BJ (cell line): ENCODE measurements at regions not wholly inside any gene's neighbourhood (a gene's known extent, or its start where the extent isn't known, plus 50 kb on each side); places are given as distances from the start of the nearest gene placed in this dataset.

Experiments
- CTCF ChIA-PET: fragments of 350-600 bp; formaldehyde crosslinking; extraction: SDS; loops from one replicate; lab custom pipeline; 2021; ENCODE audit warnings: antibody characterized with exemption, inconsistent platforms; lab: Yijun Ruan, JAX
- POLR2A ChIA-PET: fragments of 300-600 bp; sonication (Branson Sonifier 250); formaldehyde crosslinking; extraction: SDS; loops from one replicate; lab custom pipeline; 2021; ENCODE audit warnings: antibody characterized with exemption; lab: Charles Lee
- DNase-seq: peaks from one replicate; pipeline ENCODE4 v3.0.0-alpha.2; 2011; ENCODE audit warnings: low read depth
- H3K27me3 ChIP-seq: 2 replicates; pipeline ENCODE4 v1.6.0; 2011; ENCODE audit warnings: low read length; ENCODE audit not compliant: control insufficient read depth, insufficient read depth
- H3K36me3 ChIP-seq: 2 replicates; pipeline ENCODE4 v1.5.1; 2011; ENCODE audit warnings: low read length; ENCODE audit not compliant: control insufficient read depth, insufficient read depth
- H3K4me3 ChIP-seq: 2 replicates; pipeline ENCODE4 v1.5.1; 2011; ENCODE audit warnings: low read depth, mild to moderate bottlenecking, control low read depth, low read length
- CTCF ChIP-seq: IDR thresholded peaks from 2 replicates; pipeline ENCODE4 v1.5.1; 2011; ENCODE audit warnings: low read depth, mild to moderate bottlenecking, control low read depth, inconsistent platforms, low read length, moderate library complexity; ENCODE audit not compliant: insufficient read depth

- ChIA-PET POLR2A (no interaction called here), CTCF (no interaction called here)
- TF ChIP-seq CTCF, result no peak
- DNase-seq, result no peak
- H3K36me3 ChIP-seq, result no peaks in the 10 kb centered on the region; the same call in 1 of the 2 replicates
- H3K27me3 ChIP-seq, result no peaks in the 10 kb centered on the region
- H3K4me3 ChIP-seq, result no peak overlapping the region
Measured at GRCh38 chr22:26778372-26778771, 121.0 kb downstream of the MIAT start.

- H3K27me3 ChIP-seq, result no peaks in the 10 kb centered on the region
- no peak overlapping the region for H3K4me3 ChIP-seq
- DNase-seq, result no peak
- no peaks in the 10 kb centered on the region; the same call in 1 of the 2 replicates for H3K36me3 ChIP-seq
- no peak for TF ChIP-seq CTCF
- POLR2A ChIA-PET, result no interaction called here
- CTCF ChIA-PET, result no interaction called here
Measured at GRCh38 chr22:26779108-26779507, 121.7 kb downstream of the MIAT start.

GRCh38 chr22:26779929-26780328, 122.5 kb downstream of the MIAT start:
- ChIA-PET CTCF (interaction anchor here (0.7 to 0.9 kb wide), 2 partner anchors 10 to 11 kb away, joined by 3 to 4 read pairs; no protein-coding TSS in a partner anchor), POLR2A (interaction anchor here (0.7 kb wide), 1 partner anchor 9 kb away, joined by 3 read pairs; no protein-coding TSS in a partner anchor)
- no peak for DNase-seq
- no peak overlapping the region for H3K4me3 ChIP-seq
- H3K36me3 ChIP-seq, result no peaks in the 10 kb centered on the region; the same call in 1 of the 2 replicates
- TF ChIP-seq CTCF, result no peak
- H3K27me3 ChIP-seq, result no peaks in the 10 kb centered on the region

- CTCF ChIA-PET, result interaction anchor here (0.7 to 0.9 kb wide), 2 partner anchors 10 to 12 kb away, joined by 3 to 4 read pairs; no protein-coding TSS in a partner anchor
- TF ChIP-seq CTCF, result no peak
- DNase-seq, result no peak
- POLR2A ChIA-PET, result interaction anchor here (0.7 kb wide), 1 partner anchor 9 kb away, joined by 3 read pairs; no protein-coding TSS in a partner anchor
- no peaks in the 10 kb centered on the region for H3K27me3 ChIP-seq
- no peak overlapping the region for H3K4me3 ChIP-seq
- no peaks in the 10 kb centered on the region; the same call in 1 of the 2 replicates for H3K36me3 ChIP-seq
Measured at GRCh38 chr22:26780521-26780920, 123.1 kb downstream of the MIAT start.

- Histone ChIP-seq H3K27me3 (no peaks in the 10 kb centered on the region), H3K4me3 (no peak overlapping the region), H3K36me3 (no peaks in the 10 kb centered on the region; the same call in 1 of the 2 replicates)
- ChIA-PET CTCF (no interaction called here), POLR2A (no interaction called here)
- TF ChIP-seq CTCF, result no peak
- no peak for DNase-seq
Measured at GRCh38 chr22:26781062-26781461, 123.7 kb downstream of the MIAT start.
